ENCODE measurements at regions not wholly inside any gene's neighbourhood (a gene's known extent, or its start where the extent isn't known, plus 50 kb on each side); places are given as distances from the start of the nearest gene placed in this dataset.

- no peak for DNase-seq
These were observed 160.4 kb downstream of the SLIT2 start for GRCh38 chr4:20412072-20412471.

- DNase-seq = no peak
These were observed 165.1 kb downstream of the SLIT2 start for GRCh38 chr4:20416800-20417199.

- DNase-seq = peak; percentile 40
These were observed 167.3 kb downstream of the SLIT2 start for GRCh38 chr4:20418861-20419451.

GRCh38 chr4:20420916-20421602, 169.4 kb downstream of the SLIT2 start:
- DNase-seq = no peak

- DNase-seq = no peak
These were observed 169.9 kb downstream of the SLIT2 start for GRCh38 chr4:20421603-20421985.

GRCh38 chr4:20422398-20422797, 170.7 kb downstream of the SLIT2 start:
- DNase-seq = peak; percentile 4

GRCh38 chr4:20423420-20423819, 171.7 kb downstream of the SLIT2 start:
- DNase-seq = no peak

GRCh38 chr4:20426028-20426427, 174.3 kb downstream of the SLIT2 start:
- DNase-seq = no peak

- no peak for DNase-seq
These were observed 176.9 kb downstream of the SLIT2 start for GRCh38 chr4:20428436-20429160.

GRCh38 chr4:20430259-20430941, 178.7 kb downstream of the SLIT2 start:
- DNase-seq = peak; percentile 18

- DNase-seq = no peak
These were observed 179.8 kb downstream of the SLIT2 start for GRCh38 chr4:20431543-20431951.

GRCh38 chr4:20432088-20432487, 180.4 kb downstream of the SLIT2 start:
- DNase-seq = no peak

GRCh38 chr4:20433097-20433705, 181.5 kb downstream of the SLIT2 start:
- no peak for DNase-seq

GRCh38 chr4:20440170-20440569, 188.5 kb downstream of the SLIT2 start:
- no peak for DNase-seq

- no peak for DNase-seq
These were observed 191.5 kb downstream of the SLIT2 start for GRCh38 chr4:20443015-20443805.

GRCh38 chr4:20444599-20445337, 193.1 kb downstream of the SLIT2 start:
- no peak for DNase-seq

GRCh38 chr4:20445933-20446723, 194.4 kb downstream of the SLIT2 start:
- no peak for DNase-seq

GRCh38 chr4:20447103-20447502, 195.4 kb downstream of the SLIT2 start:
- no peak for DNase-seq

GRCh38 chr4:20451986-20452385, 200.3 kb downstream of the SLIT2 start:
- DNase-seq = no peak

- no peak for DNase-seq
These were observed 202.8 kb downstream of the SLIT2 start for GRCh38 chr4:20454515-20454914.

GRCh38 chr4:20456407-20456806, 204.7 kb downstream of the SLIT2 start:
- no peak for DNase-seq

Measured in NCI-H226 (cell line).